ENCODE measurements at regions not wholly inside any gene's neighbourhood (a gene's known extent, or its start where the extent isn't known, plus 50 kb on each side); places are given as distances from the start of the nearest gene placed in this dataset.

DNA sequence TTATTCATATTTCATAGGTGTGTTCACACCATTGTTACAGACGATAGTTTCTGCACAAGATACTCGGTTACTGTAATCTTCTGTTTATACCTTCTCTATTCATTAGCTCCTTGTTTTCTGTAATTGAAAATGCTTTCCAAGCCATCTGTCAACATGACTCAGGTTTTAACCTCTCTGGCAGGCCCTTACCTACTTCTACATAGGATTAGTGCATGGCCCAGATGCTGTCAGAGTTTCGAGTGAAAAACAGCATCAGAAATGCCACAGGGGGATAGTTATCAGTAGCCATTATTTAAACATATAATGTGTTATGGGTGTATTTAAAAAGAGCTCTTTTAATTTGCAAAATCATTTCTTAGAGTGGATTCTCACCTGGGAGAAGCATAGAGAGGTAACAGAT lies 596.4 kb downstream of the FBXO15 start:
- no peak overlapping the region for H3K4me3 Mint-ChIP-seq
- no peaks in the 10 kb centered on the region for H3K27me3 ChIP-seq (ENCODE audit: control insufficient read depth, insufficient read depth, low read length)
- no peaks in the 10 kb centered on the region for H3K36me3 ChIP-seq (ENCODE audit: control insufficient read depth, insufficient read depth, low read length)
- no peaks in the 10 kb centered on the region for H3K27me3 Mint-ChIP-seq (ENCODE audit: low read depth in 2 of 2)
- no peak overlapping the region for H3K27ac Mint-ChIP-seq
- TF ChIP-seq, protein P1, sequence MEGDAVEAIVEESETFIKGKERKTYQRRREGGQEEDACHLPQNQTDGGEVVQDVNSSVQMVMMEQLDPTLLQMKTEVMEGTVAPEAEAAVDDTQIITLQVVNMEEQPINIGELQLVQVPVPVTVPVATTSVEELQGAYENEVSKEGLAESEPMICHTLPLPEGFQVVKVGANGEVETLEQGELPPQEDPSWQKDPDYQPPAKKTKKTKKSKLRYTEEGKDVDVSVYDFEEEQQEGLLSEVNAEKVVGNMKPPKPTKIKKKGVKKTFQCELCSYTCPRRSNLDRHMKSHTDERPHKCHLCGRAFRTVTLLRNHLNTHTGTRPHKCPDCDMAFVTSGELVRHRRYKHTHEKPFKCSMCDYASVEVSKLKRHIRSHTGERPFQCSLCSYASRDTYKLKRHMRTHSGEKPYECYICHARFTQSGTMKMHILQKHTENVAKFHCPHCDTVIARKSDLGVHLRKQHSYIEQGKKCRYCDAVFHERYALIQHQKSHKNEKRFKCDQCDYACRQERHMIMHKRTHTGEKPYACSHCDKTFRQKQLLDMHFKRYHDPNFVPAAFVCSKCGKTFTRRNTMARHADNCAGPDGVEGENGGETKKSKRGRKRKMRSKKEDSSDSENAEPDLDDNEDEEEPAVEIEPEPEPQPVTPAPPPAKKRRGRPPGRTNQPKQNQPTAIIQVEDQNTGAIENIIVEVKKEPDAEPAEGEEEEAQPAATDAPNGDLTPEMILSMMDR (IDR thresholded peaks at IDR 0.05) = no peak
- H3K27ac ChIP-seq (ENCODE audit: low read length) = no peak overlapping the region
- no peak for ATAC-seq
- WGBS (ENCODE audit: insufficient coverage) = 100% methylated on average over 2 of the region's 3 CpGs
- no peak overlapping the region for H3K4me3 ChIP-seq (ENCODE audit: low read length)
- intact Hi-C loops (cut with micrococcal nuclease) = no loop called here
- no peak for DNase-seq
- H3K4me1 ChIP-seq (ENCODE audit: control insufficient read depth, insufficient read depth, low read length) = no peaks in the 10 kb centered on the region
- H3K4me1 Mint-ChIP-seq = no peaks in the 10 kb centered on the region
- H3K9me3 ChIP-seq (ENCODE audit: control insufficient read depth, insufficient read depth, low read length) = no peaks in the 10 kb centered on the region
- H3K9me3 Mint-ChIP-seq = peaks cover 3 to 5% of the 10 kb centered on the region in 2 donors
- H3K36me3 Mint-ChIP-seq = no peaks in the 10 kb centered on the region

DNA sequence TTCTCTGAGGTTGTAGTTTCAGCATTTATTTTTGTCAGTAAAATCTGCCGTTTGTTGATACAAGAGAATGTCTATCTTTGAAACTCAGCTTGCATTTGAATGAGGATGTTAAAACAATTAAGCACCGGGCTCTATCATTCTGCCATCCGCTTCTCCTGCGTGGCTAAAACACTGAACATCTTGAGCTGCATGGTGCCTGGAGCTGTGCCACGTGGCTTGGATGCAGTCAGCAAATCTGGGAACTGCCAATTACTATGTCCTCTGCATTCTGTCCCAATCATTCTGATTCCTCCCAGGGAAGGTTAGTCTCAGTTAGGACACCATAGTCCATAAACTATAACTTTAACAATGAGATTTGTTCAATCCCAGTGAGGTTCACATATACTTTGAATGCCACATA lies 598.4 kb downstream of the FBXO15 start:
- no peak overlapping the region for H3K4me3 ChIP-seq (ENCODE audit: low read length)
- 87% methylated on average over 5 of the region's 5 CpGs for WGBS (ENCODE audit: insufficient coverage)
- Mint-ChIP-seq H3K36me3 (peaks cover 3% of the 10 kb centered on the region), H3K4me1 (no peaks in the 10 kb centered on the region), H3K9me3 (peaks cover 3 to 7% of the 10 kb centered on the region in 2 donors), H3K4me3 (no peak overlapping the region), H3K27ac (no peak overlapping the region), H3K27me3 (ENCODE audit: low read depth in 2 of 2) (no peaks in the 10 kb centered on the region)
- no peak for DNase-seq
- H3K27me3 ChIP-seq (ENCODE audit: control insufficient read depth, insufficient read depth, low read length) = no peaks in the 10 kb centered on the region
- H3K9me3 ChIP-seq (ENCODE audit: control insufficient read depth, insufficient read depth, low read length) = no peaks in the 10 kb centered on the region
- H3K36me3 ChIP-seq (ENCODE audit: control insufficient read depth, insufficient read depth, low read length) = no peaks in the 10 kb centered on the region
- no peak overlapping the region for H3K27ac ChIP-seq (ENCODE audit: low read length)
- intact Hi-C loops (cut with micrococcal nuclease) = no loop called here
- no peaks in the 10 kb centered on the region for H3K4me1 ChIP-seq (ENCODE audit: control insufficient read depth, insufficient read depth, low read length)
- TF ChIP-seq, protein P1 (IDR thresholded peaks at IDR 0.05) = no peak
- ATAC-seq = no peak

DNA sequence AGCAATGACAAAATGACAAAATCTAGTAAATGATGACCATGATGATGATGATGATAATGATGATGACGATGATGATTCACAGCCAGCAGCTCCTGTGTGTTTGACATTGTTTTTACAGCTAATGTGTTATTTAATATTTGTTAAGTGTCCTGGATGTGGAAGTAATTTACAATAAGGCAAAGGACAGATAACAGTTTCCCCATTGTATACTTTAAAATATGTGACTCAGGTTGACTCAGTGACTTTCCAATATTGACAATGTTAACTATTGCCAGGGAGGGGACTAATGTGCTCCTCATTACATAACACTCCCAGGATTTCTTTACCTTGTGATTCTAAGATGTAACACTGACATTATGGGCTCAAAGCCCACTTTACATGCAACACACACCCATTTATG lies 602.2 kb downstream of the FBXO15 start:
- no peaks in the 10 kb centered on the region for H3K36me3 ChIP-seq (ENCODE audit: control insufficient read depth, insufficient read depth, low read length)
- no peak for ATAC-seq
- no peak overlapping the region for H3K27ac Mint-ChIP-seq

DNA sequence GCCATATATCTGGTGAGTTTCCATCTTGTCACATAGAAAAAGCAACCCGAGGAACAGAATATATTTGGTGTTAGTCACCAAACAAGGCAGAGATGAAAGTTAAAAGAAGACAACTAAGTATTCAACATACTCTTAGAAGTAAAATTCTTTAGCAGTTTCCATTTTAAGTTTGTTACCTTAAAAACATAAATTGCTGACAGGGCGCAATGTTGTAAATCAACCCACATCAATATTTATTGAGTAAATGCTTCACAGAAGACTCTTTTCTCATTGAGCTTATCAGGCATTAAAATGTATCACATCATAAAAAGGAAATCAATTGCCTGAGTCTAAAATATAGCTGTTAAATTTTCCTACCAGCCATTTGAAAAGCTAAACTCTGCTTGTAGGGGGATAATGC lies 603.0 kb downstream of the FBXO15 start:
- H3K27ac ChIP-seq (ENCODE audit: low read length) = no peak overlapping the region
- peaks cover 7% of the 10 kb centered on the region in 2 donors for H3K9me3 Mint-ChIP-seq
- peaks cover 11% of the 10 kb centered on the region for H3K36me3 Mint-ChIP-seq
- intact Hi-C loops (cut with micrococcal nuclease) = no loop called here
- no peaks in the 10 kb centered on the region for H3K4me1 Mint-ChIP-seq
- ATAC-seq (no peak), DNase-seq (no peak)
- no peak overlapping the region for H3K4me3 ChIP-seq (ENCODE audit: low read length)
- H3K4me1 ChIP-seq (ENCODE audit: control insufficient read depth, insufficient read depth, low read length) = no peaks in the 10 kb centered on the region
- 84% methylated on average over 2 of the region's 2 CpGs for WGBS (ENCODE audit: insufficient coverage)
- H3K27me3 ChIP-seq (ENCODE audit: control insufficient read depth, insufficient read depth, low read length) = no peaks in the 10 kb centered on the region
- H3K27me3 Mint-ChIP-seq (ENCODE audit: low read depth in 2 of 2) = no peaks in the 10 kb centered on the region
- H3K36me3 ChIP-seq (ENCODE audit: control insufficient read depth, insufficient read depth, low read length) = no peaks in the 10 kb centered on the region
- TF ChIP-seq, protein P1 (IDR thresholded peaks at IDR 0.05) = no peak
- H3K4me3 Mint-ChIP-seq = no peak overlapping the region
- no peak overlapping the region for H3K27ac Mint-ChIP-seq
- no peaks in the 10 kb centered on the region for H3K9me3 ChIP-seq (ENCODE audit: control insufficient read depth, insufficient read depth, low read length)

More for the DNA sequence above, 602.2 kb downstream of the FBXO15 start:
- Mint-ChIP-seq H3K4me1 (no peaks in the 10 kb centered on the region), H3K27me3 (ENCODE audit: low read depth in 2 of 2) (no peaks in the 10 kb centered on the region), H3K36me3 (peaks cover 11% of the 10 kb centered on the region), H3K9me3 (peaks cover 8 to 11% of the 10 kb centered on the region in 2 donors), H3K4me3 (no peak overlapping the region)
- TF ChIP-seq, protein P1 (IDR thresholded peaks at IDR 0.05) = no peak
- 47% methylated on average over 1 of the region's 1 CpG for WGBS (ENCODE audit: insufficient coverage)
- Histone ChIP-seq H3K27me3 (ENCODE audit: control insufficient read depth, insufficient read depth, low read length) (no peaks in the 10 kb centered on the region), H3K27ac (ENCODE audit: low read length) (no peak overlapping the region), H3K4me1 (ENCODE audit: control insufficient read depth, insufficient read depth, low read length) (no peaks in the 10 kb centered on the region), H3K4me3 (ENCODE audit: low read length) (no peak overlapping the region), H3K9me3 (ENCODE audit: control insufficient read depth, insufficient read depth, low read length) (no peaks in the 10 kb centered on the region)
- no peak for DNase-seq
- intact Hi-C loops (cut with micrococcal nuclease) = no loop called here
